ENCODE measurements at regions not wholly inside any gene's neighbourhood (a gene's known extent, or its start where the extent isn't known, plus 50 kb on each side); places are given as distances from the start of the nearest gene placed in this dataset.

- no peaks in the 10 kb centered on the region for H3K9me3 ChIP-seq (ENCODE audit: low read length)
- H4K20me1 ChIP-seq (ENCODE audit: insufficient read depth, low read length) = no peaks in the 10 kb centered on the region
- H2AFZ ChIP-seq (ENCODE audit: low read length) = no peak overlapping the region
- no peak for DNase-seq (ENCODE audit: low spot score)
- ChIA-PET CTCF (ENCODE audit: unreplicated experiment) (no interaction called here), POLR2A (interaction anchor here (0.6 kb wide), 1 partner anchor 52 kb away, joined by 3 read pairs; no protein-coding TSS in a partner anchor)
- no peaks in the 10 kb centered on the region for H3K9me2 ChIP-seq (ENCODE audit: insufficient read depth, low read length)
- H3K79me2 ChIP-seq (ENCODE audit: insufficient read depth, low read depth, low read length) = no peaks in the 10 kb centered on the region
- H3K4me1 ChIP-seq (ENCODE audit: insufficient read depth, low read length, poor library complexity, severe bottlenecking) = no peaks in the 10 kb centered on the region
- intact Hi-C loops (cut with micrococcal nuclease; ENCODE audit: unreplicated experiment) = no loop called here
- H3K4me3 ChIP-seq (ENCODE audit: low read depth, low read length, poor library complexity, severe bottlenecking) = no peak overlapping the region
- no peaks in the 10 kb centered on the region for H3K36me3 ChIP-seq (ENCODE audit: insufficient read depth, low read length)
- H3K27ac ChIP-seq (ENCODE audit: low read depth, low read length, poor library complexity, severe bottlenecking) = no peak overlapping the region
- no peak overlapping the region for H3K4me2 ChIP-seq (ENCODE audit: low read length)
- TF ChIP-seq CTCF (conservative IDR thresholded peaks at IDR 0.05; ENCODE audit: low read length) (no peak), EZH2phosphoT487 (IDR thresholded peaks at IDR 0.05; ENCODE audit: borderline replicate concordance, low read depth, low read length) (no peak)
- no TSS peak for BruUV-seq (replicated peaks)
Observed at GRCh38 chr3:137264843-137265330, 307.1 kb downstream of the IL20RB start.

GRCh38 chr3:137282871-137283270 lies 325.1 kb downstream of the IL20RB start:
- no peaks in the 10 kb centered on the region for H3K9me2 ChIP-seq (ENCODE audit: insufficient read depth, low read length)
- no peaks in the 10 kb centered on the region for H3K79me2 ChIP-seq (ENCODE audit: insufficient read depth, low read depth, low read length)
- H3K4me2 ChIP-seq (ENCODE audit: low read length) = no peak overlapping the region
- TF ChIP-seq CTCF (conservative IDR thresholded peaks at IDR 0.05; ENCODE audit: low read length) = no peak
- no peak for TF ChIP-seq EZH2phosphoT487 (IDR thresholded peaks at IDR 0.05; ENCODE audit: borderline replicate concordance, low read depth, low read length)
- POLR2A ChIA-PET = interaction anchor here (0.7 kb wide), 1 partner anchor 447 kb away, joined by 5 read pairs; no protein-coding TSS in a partner anchor
- CTCF ChIA-PET (ENCODE audit: unreplicated experiment) = no interaction called here
- H3K36me3 ChIP-seq (ENCODE audit: insufficient read depth, low read length) = no peaks in the 10 kb centered on the region
- intact Hi-C loops (cut with micrococcal nuclease; ENCODE audit: unreplicated experiment) = no loop called here
- DNase-seq (ENCODE audit: low spot score) = no peak
- H4K20me1 ChIP-seq (ENCODE audit: insufficient read depth, low read length) = no peaks in the 10 kb centered on the region
- no peak overlapping the region for H2AFZ ChIP-seq (ENCODE audit: low read length)
- H3K4me3 ChIP-seq (ENCODE audit: low read depth, low read length, poor library complexity, severe bottlenecking) = no peak overlapping the region
- no peak overlapping the region for H3K27ac ChIP-seq (ENCODE audit: low read depth, low read length, poor library complexity, severe bottlenecking)
- H3K9me3 ChIP-seq (ENCODE audit: low read length) = no peaks in the 10 kb centered on the region
- no peaks in the 10 kb centered on the region for H3K4me1 ChIP-seq (ENCODE audit: insufficient read depth, low read length, poor library complexity, severe bottlenecking)
- no TSS peak for BruUV-seq (replicated peaks)

- Histone ChIP-seq H3K9me2 (ENCODE audit: insufficient read depth, low read length) (no peaks in the 10 kb centered on the region), H3K4me1 (ENCODE audit: insufficient read depth, low read length, poor library complexity, severe bottlenecking) (no peaks in the 10 kb centered on the region), H3K36me3 (ENCODE audit: insufficient read depth, low read length) (no peaks in the 10 kb centered on the region), H2AFZ (ENCODE audit: low read length) (no peak overlapping the region), H3K4me3 (ENCODE audit: low read depth, low read length, poor library complexity, severe bottlenecking) (no peak overlapping the region), H3K27ac (ENCODE audit: low read depth, low read length, poor library complexity, severe bottlenecking) (no peak overlapping the region), H4K20me1 (ENCODE audit: insufficient read depth, low read length) (no peaks in the 10 kb centered on the region), H3K4me2 (ENCODE audit: low read length) (no peak overlapping the region), H3K79me2 (ENCODE audit: insufficient read depth, low read depth, low read length) (no peaks in the 10 kb centered on the region), H3K9me3 (ENCODE audit: low read length) (no peaks in the 10 kb centered on the region)
- intact Hi-C loops (cut with micrococcal nuclease; ENCODE audit: unreplicated experiment) = no loop called here
- no peak for DNase-seq (ENCODE audit: low spot score)
- no TSS peak for BruUV-seq (replicated peaks)
- ChIA-PET POLR2A (interaction anchor here (0.6 kb wide), 1 partner anchor 16 kb away, joined by 3 read pairs; no protein-coding TSS in a partner anchor), CTCF (ENCODE audit: unreplicated experiment) (no interaction called here)
- no peak for TF ChIP-seq CTCF (conservative IDR thresholded peaks at IDR 0.05; ENCODE audit: low read length)
- no peak for TF ChIP-seq EZH2phosphoT487 (IDR thresholded peaks at IDR 0.05; ENCODE audit: borderline replicate concordance, low read depth, low read length)
Observed at GRCh38 chr3:137285924-137286323, 328.1 kb downstream of the IL20RB start.
